Fibroblast of lung (primary cell): ENCODE measurements at regions not wholly inside any gene's neighbourhood (a gene's known extent, or its start where the extent isn't known, plus 50 kb on each side); places are given as distances from the start of the nearest gene placed in this dataset.

Experiments
- CTCF ChIP-seq, 2 donors: IDR thresholded peaks in 1 of 2; conservative IDR thresholded peaks in 1 of 2; 1 replicate in 1 of 2; 2 replicates in 1 of 2; pipeline ENCODE4 v1.5.1; 2011 to 2012; ENCODE audit warnings: low read length in 2 of 2, control low read depth in 1 of 2, inconsistent platforms in 1 of 2, low read depth in 1 of 2, mild to moderate bottlenecking in 1 of 2
- EZH2 ChIP-seq: IDR thresholded peaks from 2 replicates; pipeline ENCODE4 v1.5.1; 2012; ENCODE audit warnings: low read length, control low read depth, mild to moderate bottlenecking; ENCODE audit errors: missing control alignments

GRCh38 chr2:176581557-176582165 lies 312.4 kb downstream of the MTX2 start:
- TF ChIP-seq EZH2 (no peak), CTCF (conservative IDR thresholded peaks at IDR 0.05 in 1 of 2, IDR thresholded peaks at IDR 0.05 in 1 of 2; ENCODE audit: low read depth in 1 of 2, low read length in 2 of 2) (no peak)
